ENCODE measurements at regions not wholly inside any gene's neighbourhood (a gene's known extent, or its start where the extent isn't known, plus 50 kb on each side); places are given as distances from the start of the nearest gene placed in this dataset.

DNA sequence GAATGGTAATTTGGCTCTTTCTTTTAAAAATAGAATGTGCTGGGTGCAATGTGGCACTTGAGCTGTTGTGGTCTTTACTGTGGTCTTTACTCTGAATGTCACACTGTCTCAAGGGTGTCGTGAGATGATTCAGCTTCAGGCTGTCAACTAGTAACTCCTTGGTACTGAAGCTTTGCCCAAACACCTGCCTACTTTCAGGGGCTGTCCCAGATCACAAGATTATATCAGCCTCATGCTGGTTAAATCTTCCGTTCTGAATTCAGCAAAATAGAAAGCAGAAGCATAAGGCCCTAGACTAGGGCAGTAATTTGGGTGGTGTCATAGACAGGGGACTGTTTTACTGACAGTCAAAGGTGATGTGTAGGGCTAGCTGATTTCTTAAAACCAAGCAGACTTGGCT, 110.9 kb downstream of the BAMBI start:
- TF ChIP-seq, protein P1, sequence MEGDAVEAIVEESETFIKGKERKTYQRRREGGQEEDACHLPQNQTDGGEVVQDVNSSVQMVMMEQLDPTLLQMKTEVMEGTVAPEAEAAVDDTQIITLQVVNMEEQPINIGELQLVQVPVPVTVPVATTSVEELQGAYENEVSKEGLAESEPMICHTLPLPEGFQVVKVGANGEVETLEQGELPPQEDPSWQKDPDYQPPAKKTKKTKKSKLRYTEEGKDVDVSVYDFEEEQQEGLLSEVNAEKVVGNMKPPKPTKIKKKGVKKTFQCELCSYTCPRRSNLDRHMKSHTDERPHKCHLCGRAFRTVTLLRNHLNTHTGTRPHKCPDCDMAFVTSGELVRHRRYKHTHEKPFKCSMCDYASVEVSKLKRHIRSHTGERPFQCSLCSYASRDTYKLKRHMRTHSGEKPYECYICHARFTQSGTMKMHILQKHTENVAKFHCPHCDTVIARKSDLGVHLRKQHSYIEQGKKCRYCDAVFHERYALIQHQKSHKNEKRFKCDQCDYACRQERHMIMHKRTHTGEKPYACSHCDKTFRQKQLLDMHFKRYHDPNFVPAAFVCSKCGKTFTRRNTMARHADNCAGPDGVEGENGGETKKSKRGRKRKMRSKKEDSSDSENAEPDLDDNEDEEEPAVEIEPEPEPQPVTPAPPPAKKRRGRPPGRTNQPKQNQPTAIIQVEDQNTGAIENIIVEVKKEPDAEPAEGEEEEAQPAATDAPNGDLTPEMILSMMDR (IDR thresholded peaks at IDR 0.05; ENCODE audit: low read length): no peak
- no peak for TF ChIP-seq EZH2phosphoT487 (IDR thresholded peaks at IDR 0.05; ENCODE audit: low read length)
- no peak for TF ChIP-seq EZH2 (optimal IDR thresholded peaks at IDR 0.05; ENCODE audit: low read depth, low read length)
